WERI-Rb-1 (cell line): ENCODE measurements at regions not wholly inside any gene's neighbourhood (a gene's known extent, or its start where the extent isn't known, plus 50 kb on each side); places are given as distances from the start of the nearest gene placed in this dataset.

ENCODE experiments used
- DNase-seq: peaks from one replicate; pipeline ENCODE4 v3.0.0-alpha.2; 2020
- H3K27ac ChIP-seq: fragments of 250-450 bp; sonication (Bioruptor Pico); 2 replicates; pipeline ENCODE4 v1.5.1; 2020; ENCODE audit warnings: mild to moderate bottlenecking, moderate library complexity
- H3K27me3 ChIP-seq: fragments of 250-450 bp; sonication (Bioruptor Pico); 2 replicates; pipeline ENCODE4 v1.5.1; 2021; ENCODE audit warnings: mild to moderate bottlenecking, low read depth, moderate library complexity; ENCODE audit not compliant: insufficient read depth, severe bottlenecking
- H3K36me3 ChIP-seq: fragments of 250-450 bp; sonication (Bioruptor Pico); 2 replicates; pipeline ENCODE4 v1.5.1; 2020; ENCODE audit warnings: mild to moderate bottlenecking, moderate library complexity
- H3K4me3 ChIP-seq: 2 replicates; pipeline ENCODE4 v1.5.1; 2011; ENCODE audit warnings: low read depth, mild to moderate bottlenecking, control low read depth, low read length
- H3K9me3 ChIP-seq: fragments of 250-450 bp; sonication (Bioruptor Pico); 2 replicates; pipeline ENCODE4 v1.5.1; 2021; ENCODE audit warnings: mild to moderate bottlenecking, moderate library complexity; ENCODE audit not compliant: severe bottlenecking
- CTCF ChIP-seq: IDR thresholded peaks from 2 replicates; pipeline ENCODE4 v1.5.1; 2011; ENCODE audit warnings: low read depth, mild to moderate bottlenecking, control low read depth, inconsistent platforms, low read length

- H3K27ac ChIP-seq: no peak overlapping the region
- no peak for TF ChIP-seq CTCF
- H3K27me3 ChIP-seq: no peaks in the 10 kb centered on the region
- no peaks in the 10 kb centered on the region for H3K9me3 ChIP-seq
- DNase-seq: no peak
- no peaks in the 10 kb centered on the region for H3K36me3 ChIP-seq
- no peak overlapping the region for H3K4me3 ChIP-seq
Observed at GRCh38 chr1:214934045-214934444, 148.5 kb upstream of the KCNK2 start.

- Histone ChIP-seq H3K9me3 (no peaks in the 10 kb centered on the region), H3K27me3 (no peaks in the 10 kb centered on the region), H3K4me3 (no peak overlapping the region), H3K36me3 (no peaks in the 10 kb centered on the region), H3K27ac (no peak overlapping the region)
- no peak for DNase-seq
- no peak for TF ChIP-seq CTCF
Observed at GRCh38 chr1:214935258-214935657, 147.3 kb upstream of the KCNK2 start.

GRCh38 chr1:214939180-214939579, 143.4 kb upstream of the KCNK2 start:
- H3K27me3 ChIP-seq: no peaks in the 10 kb centered on the region
- TF ChIP-seq CTCF: no peak
- H3K36me3 ChIP-seq: no peaks in the 10 kb centered on the region
- DNase-seq: no peak
- H3K9me3 ChIP-seq: no peaks in the 10 kb centered on the region
- no peak overlapping the region for H3K4me3 ChIP-seq
- no peak overlapping the region for H3K27ac ChIP-seq

GRCh38 chr1:214941061-214941460, 141.5 kb upstream of the KCNK2 start:
- H3K36me3 ChIP-seq: no peaks in the 10 kb centered on the region
- H3K27me3 ChIP-seq: no peaks in the 10 kb centered on the region
- H3K27ac ChIP-seq: no peak overlapping the region
- H3K9me3 ChIP-seq: no peaks in the 10 kb centered on the region
- no peak overlapping the region for H3K4me3 ChIP-seq
- DNase-seq: no peak
- no peak for TF ChIP-seq CTCF

- H3K9me3 ChIP-seq: no peaks in the 10 kb centered on the region
- H3K27ac ChIP-seq: no peak overlapping the region
- no peaks in the 10 kb centered on the region for H3K36me3 ChIP-seq
- H3K4me3 ChIP-seq: no peak overlapping the region
- no peak for DNase-seq
- no peak for TF ChIP-seq CTCF
- H3K27me3 ChIP-seq: no peaks in the 10 kb centered on the region
Observed at GRCh38 chr1:214943054-214943453, 139.5 kb upstream of the KCNK2 start.

- Histone ChIP-seq H3K27ac (no peak overlapping the region), H3K4me3 (no peak overlapping the region), H3K36me3 (no peaks in the 10 kb centered on the region), H3K9me3 (no peaks in the 10 kb centered on the region), H3K27me3 (no peaks in the 10 kb centered on the region)
- no peak for DNase-seq
- no peak for TF ChIP-seq CTCF
Observed at GRCh38 chr1:214946615-214947014, 135.9 kb upstream of the KCNK2 start.
